Type B pancreatic cell (in vitro differentiated cells): ENCODE measurements at regions not wholly inside any gene's neighbourhood (a gene's known extent, or its start where the extent isn't known, plus 50 kb on each side); places are given as distances from the start of the nearest gene placed in this dataset.

Experiments used
- DNase-seq: peaks from one replicate; pipeline ENCODE4 v3.0.0; 2021; ENCODE audit warnings: mixed read lengths; ENCODE audit not compliant: unreplicated experiment; ENCODE audit errors: extremely low spot score
- H3K27ac Mint-ChIP-seq: 2 replicates; pipeline ENCODE4 v1.8.0; 2021; ENCODE audit warnings: mild to moderate bottlenecking, mixed read lengths
- H3K27me3 Mint-ChIP-seq: 2 replicates; pipeline ENCODE4 v1.8.0; 2021; ENCODE audit warnings: mixed read lengths
- H3K36me3 Mint-ChIP-seq: 2 replicates; pipeline ENCODE4 v1.8.0; 2021; ENCODE audit warnings: mixed read lengths
- H3K4me1 Mint-ChIP-seq: one replicate; pipeline ENCODE4 v1.8.0; 2021; ENCODE audit warnings: mixed read lengths; ENCODE audit not compliant: unreplicated experiment
- H3K4me3 Mint-ChIP-seq: 2 replicates; pipeline ENCODE4 v1.8.0; 2021; ENCODE audit warnings: mild to moderate bottlenecking, mixed read lengths
- H3K9me3 Mint-ChIP-seq: 2 replicates; pipeline ENCODE4 v1.8.0; 2021; ENCODE audit warnings: mixed read lengths
- TF ChIP-seq, protein P1 (sequence below): fragments of 200-600 bp; sonication (generic); conservative IDR thresholded peaks from 2 replicates; pipeline ENCODE4 v1.5.0; 2021; ENCODE audit warnings: antibody characterized with exemption, mild to moderate bottlenecking

- TF ChIP-seq, protein P1, sequence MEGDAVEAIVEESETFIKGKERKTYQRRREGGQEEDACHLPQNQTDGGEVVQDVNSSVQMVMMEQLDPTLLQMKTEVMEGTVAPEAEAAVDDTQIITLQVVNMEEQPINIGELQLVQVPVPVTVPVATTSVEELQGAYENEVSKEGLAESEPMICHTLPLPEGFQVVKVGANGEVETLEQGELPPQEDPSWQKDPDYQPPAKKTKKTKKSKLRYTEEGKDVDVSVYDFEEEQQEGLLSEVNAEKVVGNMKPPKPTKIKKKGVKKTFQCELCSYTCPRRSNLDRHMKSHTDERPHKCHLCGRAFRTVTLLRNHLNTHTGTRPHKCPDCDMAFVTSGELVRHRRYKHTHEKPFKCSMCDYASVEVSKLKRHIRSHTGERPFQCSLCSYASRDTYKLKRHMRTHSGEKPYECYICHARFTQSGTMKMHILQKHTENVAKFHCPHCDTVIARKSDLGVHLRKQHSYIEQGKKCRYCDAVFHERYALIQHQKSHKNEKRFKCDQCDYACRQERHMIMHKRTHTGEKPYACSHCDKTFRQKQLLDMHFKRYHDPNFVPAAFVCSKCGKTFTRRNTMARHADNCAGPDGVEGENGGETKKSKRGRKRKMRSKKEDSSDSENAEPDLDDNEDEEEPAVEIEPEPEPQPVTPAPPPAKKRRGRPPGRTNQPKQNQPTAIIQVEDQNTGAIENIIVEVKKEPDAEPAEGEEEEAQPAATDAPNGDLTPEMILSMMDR, result no peak
- peaks cover 7% of the 10 kb centered on the region for H3K4me1 Mint-ChIP-seq
Observed at GRCh38 chr5:96285823-96286222, 147.2 kb downstream of the PCSK1 start.

DNA sequence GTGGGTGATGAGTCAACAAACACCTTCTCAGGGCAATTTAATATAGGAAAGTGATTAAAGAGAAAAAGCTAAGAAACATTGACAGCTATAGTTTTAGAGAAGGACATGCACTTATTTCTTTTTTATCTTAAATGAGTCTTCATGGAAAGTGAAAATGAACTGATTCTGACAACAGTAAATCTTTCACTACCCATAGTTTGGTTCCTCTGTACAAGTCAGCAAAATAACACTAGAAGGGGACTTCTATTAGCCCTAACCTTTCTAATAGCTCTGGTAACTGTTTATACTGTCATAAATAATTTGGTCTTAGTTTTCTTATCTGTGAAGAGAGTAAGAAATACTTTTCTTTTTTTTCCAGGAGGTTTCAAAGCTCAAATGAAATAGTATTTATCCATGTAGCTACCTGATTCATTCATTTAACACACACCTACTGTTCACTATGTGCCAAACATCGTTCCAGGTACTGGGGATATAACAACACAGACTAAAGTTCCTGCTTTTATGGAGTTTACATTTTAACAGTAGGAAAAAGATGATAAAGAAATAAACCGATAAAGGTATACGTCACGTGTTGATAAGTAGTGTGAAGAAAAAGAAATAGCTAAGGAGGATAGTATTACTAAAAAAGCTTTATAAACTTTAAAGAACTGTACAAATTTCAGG is 148.2 kb downstream of the PCSK1 start:
- no peak for DNase-seq
- H3K9me3 Mint-ChIP-seq, result no peaks in the 10 kb centered on the region
- H3K4me3 Mint-ChIP-seq, result no peak overlapping the region
- H3K36me3 Mint-ChIP-seq, result no peaks in the 10 kb centered on the region
- peaks cover 9% of the 10 kb centered on the region for H3K4me1 Mint-ChIP-seq
- H3K27ac Mint-ChIP-seq, result no peak overlapping the region
- no peaks in the 10 kb centered on the region for H3K27me3 Mint-ChIP-seq
- TF ChIP-seq, protein P1, result no peak

More at GRCh38 chr5:96285823-96286222, 147.2 kb downstream of the PCSK1 start:
- no peak overlapping the region for H3K27ac Mint-ChIP-seq
- H3K9me3 Mint-ChIP-seq, result no peaks in the 10 kb centered on the region
- H3K4me3 Mint-ChIP-seq, result no peak overlapping the region
- DNase-seq, result no peak
- H3K27me3 Mint-ChIP-seq, result no peaks in the 10 kb centered on the region
- H3K36me3 Mint-ChIP-seq, result no peaks in the 10 kb centered on the region

DNA sequence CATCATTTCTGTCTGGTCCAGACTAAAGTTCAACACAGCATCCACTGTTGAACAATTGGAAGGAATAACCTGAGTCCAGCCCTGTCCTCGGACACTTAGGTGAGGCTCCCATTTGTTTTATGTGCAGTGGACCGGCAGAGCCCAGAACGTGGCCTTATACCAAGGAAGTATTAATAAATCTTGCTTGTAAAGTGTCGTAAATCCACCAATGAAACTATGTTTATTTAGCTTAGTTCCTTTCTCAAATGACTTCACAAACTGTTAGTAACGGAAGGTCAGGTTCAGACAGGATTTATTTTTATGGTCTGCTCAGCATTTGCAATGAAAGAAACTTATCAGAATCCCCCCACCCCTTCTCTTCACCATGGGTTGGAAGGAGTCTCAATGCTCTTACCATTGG is 149.5 kb downstream of the PCSK1 start:
- Mint-ChIP-seq H3K9me3 (no peaks in the 10 kb centered on the region), H3K4me3 (no peak overlapping the region), H3K27me3 (no peaks in the 10 kb centered on the region), H3K36me3 (no peaks in the 10 kb centered on the region), H3K4me1 (peaks cover 9% of the 10 kb centered on the region), H3K27ac (no peak overlapping the region)
- DNase-seq, result no peak
- TF ChIP-seq, protein P1, result no peak

DNA sequence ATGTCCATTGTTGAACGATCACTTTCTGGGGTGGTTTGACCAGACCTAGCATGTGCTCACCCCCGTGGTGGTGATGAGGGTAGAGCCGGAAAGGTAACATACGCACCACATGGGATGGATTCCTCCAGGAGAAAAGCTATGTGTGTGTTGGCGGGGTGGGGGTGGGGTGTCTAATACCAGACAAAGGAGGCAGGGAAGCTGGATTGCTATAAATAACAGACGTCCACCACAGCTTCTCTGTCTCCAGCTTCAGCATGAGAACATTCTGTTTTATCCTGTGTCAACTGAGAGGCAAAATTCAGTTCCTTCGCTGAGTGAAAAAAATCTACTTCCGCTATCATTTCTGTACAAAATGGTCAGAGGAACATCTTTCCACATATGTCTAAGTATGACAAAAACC is 151.0 kb downstream of the PCSK1 start:
- no peak overlapping the region for H3K27ac Mint-ChIP-seq
- H3K27me3 Mint-ChIP-seq, result no peaks in the 10 kb centered on the region
- H3K9me3 Mint-ChIP-seq, result no peaks in the 10 kb centered on the region
- no peak for DNase-seq
- TF ChIP-seq, protein P1, result no peak
- H3K4me3 Mint-ChIP-seq, result no peak overlapping the region
- H3K4me1 Mint-ChIP-seq, result peaks cover 9% of the 10 kb centered on the region
- no peaks in the 10 kb centered on the region for H3K36me3 Mint-ChIP-seq

- H3K27ac Mint-ChIP-seq, result no peak overlapping the region
- H3K27me3 Mint-ChIP-seq, result no peaks in the 10 kb centered on the region
Observed at GRCh38 chr5:96280946-96281393, 152.1 kb downstream of the PCSK1 start.

More at GRCh38 chr5:96280946-96281393, 152.1 kb downstream of the PCSK1 start:
- H3K4me3 Mint-ChIP-seq, result no peak overlapping the region
- no peaks in the 10 kb centered on the region for H3K9me3 Mint-ChIP-seq
- TF ChIP-seq, protein P1, result no peak
- no peak for DNase-seq
- H3K4me1 Mint-ChIP-seq, result peaks cover 9% of the 10 kb centered on the region
- no peaks in the 10 kb centered on the region for H3K36me3 Mint-ChIP-seq
